ENCODE measurements at regions not wholly inside any gene's neighbourhood (a gene's known extent, or its start where the extent isn't known, plus 50 kb on each side); places are given as distances from the start of the nearest gene placed in this dataset.
"Not testable (repeated sequence)": the region's sequence is repeated elsewhere in the genome, so short reads cannot be mapped to it uniquely, and the experiment has no call there.

DNA sequence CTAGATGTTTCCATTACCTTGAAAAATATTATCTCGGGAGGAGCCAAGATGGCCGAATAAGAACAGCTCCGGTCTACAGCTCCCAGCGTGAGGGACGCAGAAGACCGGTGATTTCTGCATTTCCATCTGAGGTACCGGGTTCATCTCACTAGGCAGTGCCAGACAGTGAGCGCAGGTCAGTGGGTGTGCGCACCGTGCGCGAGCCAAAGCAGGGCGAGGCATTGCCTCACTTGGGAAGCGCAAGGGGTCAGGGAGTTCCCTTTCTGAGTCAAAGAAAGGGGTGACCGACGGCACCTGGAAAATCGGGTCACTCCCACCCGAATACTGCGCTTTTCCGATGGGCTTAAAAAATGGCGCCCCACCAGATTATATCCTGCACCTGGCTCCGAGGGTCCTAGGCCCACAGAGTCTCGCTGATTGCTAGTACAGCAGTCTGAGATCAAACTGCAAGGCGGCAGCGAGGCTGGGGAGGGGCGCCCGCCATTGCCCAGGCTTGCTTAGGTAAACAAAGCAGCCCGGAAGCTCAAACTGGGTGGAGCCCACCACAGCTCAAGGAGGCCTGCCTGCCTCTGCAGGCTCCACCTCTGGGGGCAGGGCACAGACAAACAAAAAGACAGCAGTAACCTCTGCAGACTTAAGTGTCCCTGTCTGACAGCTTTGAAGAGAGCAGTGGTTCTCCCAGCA, 367.8 kb downstream of the NR2F1-AS1 start:
- DNase-seq = not testable (repeated sequence)

DNA sequence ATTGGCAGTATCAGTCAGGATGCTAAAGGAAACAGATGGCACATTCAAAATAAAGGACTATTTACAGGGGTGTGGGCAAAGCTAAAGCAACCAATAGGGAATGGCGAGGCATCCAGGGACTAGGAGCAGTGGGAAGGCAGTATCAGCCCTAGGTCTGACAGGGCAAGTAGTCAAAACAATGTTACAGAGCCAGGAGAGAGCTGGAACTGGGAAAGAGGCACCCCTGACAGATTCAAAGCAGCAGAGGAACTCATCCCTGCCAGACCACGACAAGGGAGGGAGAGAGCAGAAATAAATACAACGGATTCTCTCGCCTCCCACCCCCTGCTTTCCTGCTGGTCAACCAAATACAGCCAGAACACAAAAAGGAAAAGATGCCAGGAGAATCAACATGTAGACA, 371.5 kb downstream of the NR2F1-AS1 start:
- no peak for DNase-seq

- DNase-seq = no peak
Measured at GRCh38 chr5:93208141-93208751, 372.8 kb downstream of the NR2F1-AS1 start.

GRCh38 chr5:93206203-93206602, 374.8 kb downstream of the NR2F1-AS1 start:
- no peak for DNase-seq

DNA sequence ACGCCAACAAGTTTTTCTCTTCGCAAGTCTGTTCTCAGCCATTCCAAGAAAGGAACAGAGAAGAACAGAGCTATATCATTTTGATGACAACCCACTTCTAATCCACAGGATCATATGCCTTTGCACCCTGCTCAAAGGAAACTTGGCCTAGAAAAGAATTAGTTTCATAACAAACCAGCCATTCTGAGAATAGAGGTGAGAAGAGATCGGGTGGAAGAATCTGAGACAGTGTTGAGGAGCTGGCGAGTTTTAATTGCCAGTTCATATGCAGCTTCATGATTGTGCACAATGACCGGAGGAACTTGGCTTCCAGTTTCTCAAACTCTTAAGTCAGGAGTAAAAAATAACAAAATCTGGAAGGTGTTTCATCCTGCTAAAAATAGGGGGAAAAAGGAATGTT, 380.0 kb downstream of the NR2F1-AS1 start:
- no peak for DNase-seq

- DNase-seq = no peak
Measured at GRCh38 chr5:93196986-93197385, 384.0 kb downstream of the NR2F1-AS1 start.

GRCh38 chr5:93193431-93194347, 387.3 kb downstream of the NR2F1-AS1 start:
- no peak for DNase-seq

DNA sequence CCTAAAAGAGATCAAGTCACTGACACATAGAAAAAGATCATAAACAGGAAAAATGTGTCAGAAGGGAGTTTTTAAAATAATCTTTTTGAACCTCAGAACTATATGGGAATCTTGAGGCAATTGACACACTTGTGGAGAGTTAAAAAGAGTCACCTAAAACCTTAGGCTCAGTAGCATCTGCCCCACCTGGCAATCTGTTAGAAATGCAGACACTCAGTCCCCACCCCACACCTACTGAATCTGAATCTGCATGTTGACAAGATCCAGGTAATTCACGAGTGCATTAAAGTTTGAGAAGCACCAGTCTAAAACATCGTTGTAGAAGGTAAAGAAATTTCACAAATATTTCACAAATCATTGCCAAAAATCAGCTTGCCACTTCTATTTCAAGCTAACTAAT, 388.3 kb downstream of the NR2F1-AS1 start:
- no peak for DNase-seq

GRCh38 chr5:93192087-93192486, 388.9 kb downstream of the NR2F1-AS1 start:
- no peak for DNase-seq

GRCh38 chr5:93191035-93191817, 389.8 kb downstream of the NR2F1-AS1 start:
- DNase-seq = no peak

GRCh38 chr5:93189707-93190120, 391.3 kb downstream of the NR2F1-AS1 start:
- no peak for DNase-seq

- no peak for DNase-seq
Measured at GRCh38 chr5:93188876-93189485, 392.0 kb downstream of the NR2F1-AS1 start.

DNA sequence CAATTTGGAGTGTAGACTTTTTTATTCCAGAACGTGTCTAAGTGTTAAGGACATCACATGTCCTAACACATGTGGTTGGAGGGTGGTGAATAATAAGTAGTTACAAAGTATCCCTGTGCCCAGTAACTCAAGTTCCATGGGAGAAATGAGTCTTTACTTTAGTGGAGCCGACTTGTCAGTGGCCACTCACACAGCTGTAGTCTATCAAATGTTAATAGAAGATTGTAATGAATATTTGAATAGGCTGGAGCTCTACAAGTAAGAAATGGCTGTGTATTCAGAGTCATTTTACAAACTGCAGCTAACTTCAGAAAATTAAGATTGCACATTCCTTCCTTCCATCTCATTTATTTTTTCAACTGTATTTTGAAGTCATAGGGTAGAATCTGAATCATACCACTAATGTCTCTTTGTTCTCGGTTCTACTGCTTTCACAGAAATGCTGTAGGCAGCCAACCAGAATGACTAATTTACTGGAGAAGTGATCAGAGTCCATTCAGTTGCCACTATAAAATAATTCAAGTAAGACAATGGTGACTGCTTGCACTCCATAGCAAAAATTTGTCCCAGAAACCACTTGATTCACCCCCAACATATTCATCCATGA, 394.8 kb downstream of the NR2F1-AS1 start:
- DNase-seq = no peak

- no peak for DNase-seq
Measured at GRCh38 chr5:93184041-93184440, 397.0 kb downstream of the NR2F1-AS1 start.

GRCh38 chr5:93179466-93179865, 401.6 kb downstream of the NR2F1-AS1 start:
- no peak for DNase-seq

GRCh38 chr5:93174930-93175329, 406.1 kb downstream of the NR2F1-AS1 start:
- no peak for DNase-seq

DNA sequence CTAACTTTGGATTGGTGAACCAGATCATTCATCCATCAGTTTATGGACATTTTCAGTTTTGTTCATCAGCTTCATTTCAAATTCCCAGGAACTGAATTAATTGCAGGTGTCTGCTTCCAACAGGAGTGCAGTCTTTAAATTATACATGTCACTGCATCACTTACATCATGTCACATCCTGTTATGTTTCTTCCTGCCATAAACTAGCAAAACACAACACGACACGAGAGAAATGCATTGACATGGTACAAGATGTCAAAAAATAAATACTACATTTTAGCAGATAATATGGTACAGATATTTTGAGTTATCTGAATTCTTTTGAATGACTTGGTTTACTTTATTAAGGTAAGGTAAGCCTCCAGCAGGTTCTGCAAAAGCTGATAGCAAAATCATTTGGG, 415.5 kb downstream of the NR2F1-AS1 start:
- no peak for DNase-seq

DNA sequence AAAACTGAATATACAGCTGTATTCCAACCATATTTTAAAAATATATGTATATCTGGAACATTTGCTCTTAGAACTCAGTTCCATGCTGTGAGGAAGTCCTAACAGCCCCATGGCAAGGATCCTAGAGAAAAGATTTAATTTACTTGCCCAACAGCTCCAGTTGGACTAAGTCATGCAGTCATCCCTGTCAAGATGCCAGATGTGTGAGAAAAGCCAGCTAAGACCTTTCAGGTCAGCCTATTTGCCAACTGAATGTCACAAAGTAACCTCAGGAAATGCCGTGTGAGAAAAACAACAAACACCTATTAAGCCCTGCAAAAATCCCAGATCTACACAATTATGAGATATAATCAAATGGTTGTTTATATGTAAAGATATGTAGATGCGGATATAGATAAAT, 416.3 kb downstream of the NR2F1-AS1 start:
- no peak for DNase-seq

- no peak for DNase-seq
Measured at GRCh38 chr5:93163010-93163663, 417.9 kb downstream of the NR2F1-AS1 start.

- no peak for DNase-seq
Measured at GRCh38 chr5:93161661-93162654, 419.1 kb downstream of the NR2F1-AS1 start.

Data from NCI-H2227 treated with DMSO at 0.1 percent for 48 hours (cell line).